D341Med (cell line): ENCODE measurements at regions not wholly inside any gene's neighbourhood (a gene's known extent, or its start where the extent isn't known, plus 50 kb on each side); places are given as distances from the start of the nearest gene placed in this dataset.

ENCODE experiments used
- DNase-seq: peaks from one replicate; pipeline ENCODE4 v3.0.0; 2012; ENCODE audit warnings: low spot score

DNA sequence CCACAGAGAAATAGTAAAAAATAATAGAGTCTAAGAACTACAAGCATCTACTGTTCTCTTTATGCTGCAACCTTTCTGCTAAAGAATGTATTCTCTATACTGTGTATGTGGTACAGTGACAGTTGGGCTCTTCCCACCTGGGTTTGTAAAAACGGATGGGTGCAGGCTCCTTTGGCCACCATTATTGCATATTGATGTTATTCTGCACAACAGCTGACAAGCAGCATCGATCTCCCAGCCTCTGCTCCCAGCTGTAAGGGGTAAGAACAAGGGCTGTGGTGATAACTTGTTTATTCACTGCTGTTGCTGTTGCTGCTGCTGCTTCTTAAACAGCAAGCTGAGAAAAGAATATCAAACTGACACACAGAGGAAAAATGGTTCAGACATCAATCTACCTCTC is 56.1 kb downstream of the KCNRG start:
- no peak for DNase-seq

DNA sequence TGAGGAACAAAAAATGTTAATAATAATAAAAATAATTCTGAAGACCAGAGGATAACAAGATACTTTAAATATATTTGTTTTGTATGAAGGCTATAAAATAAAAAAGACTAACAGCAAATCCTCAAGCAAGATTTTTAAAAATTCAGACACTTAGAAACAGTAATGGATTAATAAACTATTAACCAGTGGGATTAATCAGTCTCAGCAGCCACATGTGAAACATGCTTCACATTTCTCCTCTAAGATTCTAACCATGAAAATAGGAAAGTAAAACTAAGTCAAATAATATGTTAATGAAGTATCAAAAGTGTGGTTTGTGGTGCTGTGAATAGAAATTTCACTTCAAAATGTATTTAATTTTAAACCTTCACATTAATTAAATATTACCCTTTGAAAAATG is 57.4 kb downstream of the KCNRG start:
- no peak for DNase-seq

DNA sequence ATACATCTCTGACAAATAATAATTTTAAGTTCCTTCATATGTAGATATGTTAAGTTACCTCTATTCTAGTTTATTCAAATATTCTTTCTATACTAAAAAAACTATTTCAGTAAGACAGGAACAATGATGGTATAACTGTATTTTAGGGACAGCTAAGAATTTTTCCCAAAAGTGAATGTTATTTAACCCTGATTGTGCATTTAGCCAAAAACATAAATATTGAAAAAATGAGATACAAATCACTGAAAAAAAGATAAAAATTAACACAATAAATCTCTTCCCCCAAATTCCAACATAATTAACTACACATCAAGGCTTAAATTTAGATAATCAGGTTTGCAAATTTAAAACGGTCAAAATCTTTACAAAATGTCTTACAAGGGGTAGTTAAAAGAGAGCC is 58.1 kb downstream of the KCNRG start:
- DNase-seq: no peak

DNA sequence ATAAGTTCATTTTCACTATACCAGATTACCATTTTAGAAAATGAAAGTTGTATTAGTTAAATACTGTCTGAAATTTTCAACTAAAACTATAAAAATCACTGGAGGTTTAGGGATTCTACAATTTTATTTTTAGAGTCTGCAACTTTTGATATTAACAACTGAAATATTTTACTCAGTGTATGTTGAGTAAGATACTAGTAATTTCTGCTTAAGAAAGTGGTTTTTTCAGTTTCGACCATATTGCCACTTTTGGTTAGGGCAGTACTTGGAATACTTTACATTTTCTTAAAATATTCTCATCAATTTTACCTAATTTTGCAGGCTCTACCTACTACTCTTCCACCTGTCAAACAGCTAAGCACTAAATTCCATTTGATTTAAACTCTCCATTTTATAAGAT is 59.6 kb downstream of the KCNRG start:
- DNase-seq: no peak

DNA sequence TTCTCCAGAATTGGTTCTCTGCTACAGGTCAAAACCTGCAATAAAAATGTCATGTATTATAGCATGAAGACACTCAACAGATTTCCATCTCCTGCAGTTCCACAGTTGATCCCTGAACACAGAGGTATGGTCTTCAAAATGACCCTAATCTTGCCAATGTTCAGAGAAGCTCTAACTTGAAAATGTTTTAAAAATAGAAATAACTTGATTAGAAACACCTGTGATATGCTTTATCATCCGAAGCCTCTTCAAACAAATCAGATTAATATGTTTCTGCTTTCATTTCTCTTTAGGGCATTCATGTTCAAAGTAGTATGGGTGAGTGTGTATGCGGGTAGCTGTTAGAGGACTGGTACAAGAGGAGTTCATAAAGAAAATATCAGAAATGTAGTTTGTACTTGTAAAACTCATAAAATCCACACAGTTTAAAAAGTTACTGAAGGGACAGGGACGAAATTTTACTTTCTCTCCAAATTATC is 60.4 kb downstream of the KCNRG start:
- DNase-seq: no peak

DNA sequence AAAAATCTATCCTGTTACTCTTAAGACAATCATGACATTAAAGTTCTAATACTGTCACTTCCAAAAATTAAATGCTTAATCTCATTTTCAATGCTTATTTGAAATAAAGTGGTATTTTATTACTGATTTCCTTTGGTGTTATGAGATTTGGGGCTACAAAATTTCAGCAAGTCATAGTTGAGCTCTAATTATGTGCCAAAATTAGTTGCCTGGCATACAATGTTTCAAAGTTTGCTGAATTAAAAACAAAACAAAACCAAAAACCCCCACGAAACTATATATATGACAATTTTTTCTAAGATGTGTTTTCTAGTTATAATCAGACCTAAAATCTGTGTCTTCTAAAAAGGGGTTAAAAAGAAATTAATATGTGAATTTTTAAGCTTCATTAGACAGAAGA is 62.2 kb downstream of the KCNRG start:
- no peak for DNase-seq

DNA sequence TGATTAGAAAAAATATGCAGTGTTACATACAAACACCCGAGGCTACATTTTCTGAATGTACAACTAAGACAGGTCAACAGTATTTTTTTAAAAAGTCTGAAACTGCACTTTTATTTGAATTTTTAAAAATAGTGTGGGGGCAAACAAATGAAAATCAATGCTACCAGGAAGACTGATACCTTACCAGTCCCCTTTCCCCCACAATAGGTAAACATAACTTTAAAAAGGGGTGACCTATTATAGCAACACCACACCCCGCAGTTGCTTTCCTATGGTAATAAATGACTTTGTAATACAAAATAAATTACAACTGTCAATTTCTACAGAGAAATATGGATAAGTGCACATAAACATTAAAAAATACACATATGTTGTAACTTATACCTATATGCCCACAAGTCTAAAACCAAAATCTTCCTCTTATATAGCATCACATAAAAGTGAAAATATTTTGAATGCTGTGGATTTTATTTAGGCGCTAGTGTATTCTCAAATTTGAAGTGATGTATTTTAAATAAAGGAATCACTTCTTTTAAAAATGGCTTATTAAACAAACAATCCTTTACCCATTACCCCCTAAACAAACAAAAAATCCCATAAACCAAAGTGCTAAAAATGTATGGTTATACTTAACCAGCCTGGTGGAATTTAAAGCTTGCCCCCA is 63.1 kb downstream of the KCNRG start:
- no peak for DNase-seq

DNA sequence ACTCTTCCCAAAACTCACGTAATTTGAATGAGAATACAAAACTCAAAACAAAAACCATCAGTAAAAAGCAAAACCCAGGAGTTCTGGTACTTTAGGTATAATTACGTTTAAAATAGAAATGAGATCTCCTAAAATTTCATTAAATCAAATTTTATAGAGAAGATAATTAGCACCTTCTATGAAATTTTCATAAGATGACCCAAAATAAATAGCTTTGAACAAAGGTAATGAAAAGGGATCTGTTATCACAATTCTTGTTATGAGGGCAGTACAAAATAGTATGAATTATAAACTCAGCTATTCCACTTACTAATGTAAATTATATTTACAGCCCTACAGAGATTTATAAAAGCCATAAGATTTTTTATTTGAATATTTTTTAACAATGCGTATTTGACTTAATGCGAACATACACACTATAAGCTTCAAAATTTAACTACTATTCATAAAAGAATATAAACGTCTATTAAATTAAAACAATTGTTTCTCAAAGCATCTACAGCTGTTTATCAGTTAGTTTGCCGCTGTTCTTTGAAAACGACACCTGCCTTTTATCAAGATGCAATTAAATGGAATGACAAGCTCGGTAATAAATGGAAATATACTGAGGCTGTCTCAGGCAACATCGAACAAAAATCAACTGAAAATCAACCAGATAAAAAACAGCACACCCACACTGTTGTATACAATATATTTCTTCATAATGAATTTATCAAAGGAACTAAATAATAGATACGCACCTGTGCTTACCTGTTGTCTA is 63.8 kb downstream of the KCNRG start:
- DNase-seq: no peak

DNA sequence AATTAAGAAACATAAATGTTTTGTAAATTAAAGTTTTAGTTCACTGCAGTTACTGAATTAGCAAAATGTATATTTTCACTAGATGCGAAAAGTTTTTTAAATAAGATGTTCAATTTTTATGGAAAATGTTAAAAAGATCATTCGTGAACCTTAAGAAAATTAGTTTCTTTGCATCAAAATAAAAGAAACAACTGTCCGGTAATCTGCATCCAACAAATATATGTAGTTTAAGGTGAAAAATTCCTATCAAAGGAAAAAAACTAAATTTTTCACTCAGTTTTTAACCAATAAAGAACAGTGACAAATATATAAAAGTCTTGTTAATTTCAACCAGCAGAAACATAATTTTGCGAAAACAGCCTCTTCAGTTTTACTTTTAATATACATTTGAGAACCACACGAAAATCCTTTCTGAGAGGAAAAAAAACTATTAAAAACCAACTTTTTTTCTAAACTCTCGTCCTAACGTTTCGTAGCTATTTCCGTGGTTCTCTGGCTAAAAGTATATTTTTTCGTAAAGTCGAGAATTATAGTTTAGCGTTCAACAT is 64.5 kb downstream of the KCNRG start:
- DNase-seq: no peak

DNA sequence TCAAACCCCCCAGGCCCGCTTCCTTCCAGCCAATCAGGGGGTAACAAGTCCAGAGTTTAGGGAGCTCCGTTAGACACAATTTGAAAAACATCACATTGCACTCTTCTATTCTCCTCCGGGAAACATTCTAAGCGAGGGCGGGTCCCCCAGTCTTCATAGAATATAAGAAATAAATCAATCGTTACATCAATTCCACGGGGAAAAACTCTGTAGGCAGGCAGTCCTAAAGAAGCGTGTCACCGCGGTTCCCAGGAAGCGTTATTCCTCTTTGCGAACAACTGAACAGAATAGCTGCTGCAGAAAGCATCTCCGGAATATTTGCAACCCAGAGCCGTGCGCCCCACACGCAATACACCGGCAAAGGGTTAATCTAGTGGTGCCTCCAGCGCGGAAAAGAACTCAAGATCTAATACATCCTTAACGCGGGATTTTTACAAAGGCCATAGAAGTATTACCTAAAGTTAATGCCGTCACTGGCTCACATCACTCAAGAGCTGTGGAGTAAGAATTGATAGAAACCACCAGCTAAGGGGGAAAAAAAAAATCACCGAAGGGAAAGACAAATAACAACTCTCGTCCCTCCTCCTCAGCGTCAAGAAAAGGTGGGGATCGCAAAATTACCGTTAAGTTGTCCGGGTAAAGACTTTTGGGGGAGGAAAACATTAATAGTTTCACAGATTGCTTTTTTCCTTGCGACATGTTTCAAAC is 65.1 kb downstream of the KCNRG start:
- peak; percentile 29 for DNase-seq

DNA sequence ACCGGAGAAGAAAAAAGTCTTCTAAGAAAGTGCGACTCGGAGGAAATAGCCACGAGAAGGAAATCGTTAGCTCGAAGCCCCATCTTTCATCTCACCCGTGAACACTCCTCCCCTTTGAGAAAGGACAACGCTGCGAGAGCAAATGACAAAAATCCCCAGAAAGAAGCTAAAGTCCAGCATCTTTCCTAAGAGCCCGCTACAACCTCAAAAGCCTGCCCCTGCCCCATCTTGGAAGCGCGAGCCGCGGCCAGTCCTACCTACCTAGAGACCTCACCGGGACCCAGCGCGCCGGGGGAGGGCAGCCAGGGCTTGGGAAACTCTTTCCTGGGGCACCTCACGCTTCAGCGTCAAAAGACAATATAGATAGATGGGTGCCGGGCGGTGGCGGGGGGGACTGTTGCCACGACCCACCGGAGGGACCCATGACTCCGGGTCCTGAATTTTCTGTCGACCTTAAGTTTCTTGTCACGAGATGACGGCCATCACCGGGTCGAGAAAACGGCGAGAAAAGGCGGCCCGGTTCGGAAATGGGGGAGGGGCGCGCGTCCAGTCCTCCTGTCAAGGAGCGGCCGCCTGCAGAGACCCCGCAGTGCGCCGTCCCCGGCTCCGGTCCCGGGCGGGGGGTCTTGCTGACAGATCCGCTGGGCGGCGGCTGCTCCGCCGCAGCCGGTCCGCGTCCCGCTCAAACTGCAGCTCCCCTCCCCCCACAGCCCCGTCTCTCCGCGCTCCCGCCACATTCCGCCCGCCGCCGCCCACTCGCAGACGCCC is 65.9 kb downstream of the KCNRG start:
- DNase-seq: peak; percentile 59

DNA sequence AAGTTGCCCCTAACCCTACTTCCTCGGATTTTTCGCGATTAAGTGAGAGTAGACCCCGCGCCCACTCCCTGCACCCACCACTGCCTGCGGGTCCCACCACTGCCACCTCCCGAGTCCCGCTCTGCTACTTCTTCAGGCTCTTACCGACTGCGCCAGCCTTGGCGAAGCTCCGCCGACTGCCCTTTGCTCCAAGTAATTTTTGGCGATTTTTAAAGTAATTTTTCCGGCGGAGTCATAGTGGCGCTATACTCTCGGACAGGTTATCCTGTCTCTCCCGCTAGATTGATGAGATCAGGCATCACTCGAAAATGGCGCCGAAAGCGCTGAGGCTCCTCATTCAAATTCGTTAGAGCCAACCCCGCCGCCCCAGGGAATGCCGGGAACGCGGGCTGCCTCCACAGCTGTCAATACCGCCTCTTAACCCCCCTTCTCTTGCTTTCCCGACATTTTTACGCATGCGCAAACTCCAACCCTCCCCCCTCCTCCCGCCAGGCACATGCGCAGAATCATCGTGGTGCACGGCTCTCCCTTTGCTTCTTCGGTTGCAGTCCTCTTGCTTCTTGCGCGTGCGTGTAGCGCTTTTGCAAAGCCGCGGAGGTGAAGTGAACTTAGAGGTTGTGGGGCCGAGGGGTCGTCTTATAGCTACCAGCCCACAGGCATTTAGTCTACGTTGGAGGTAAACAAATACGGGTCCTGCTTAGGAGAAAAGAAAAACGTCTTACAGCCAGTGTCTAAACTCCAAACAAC is 66.6 kb downstream of the KCNRG start:
- DNase-seq: peak; percentile 93

DNA sequence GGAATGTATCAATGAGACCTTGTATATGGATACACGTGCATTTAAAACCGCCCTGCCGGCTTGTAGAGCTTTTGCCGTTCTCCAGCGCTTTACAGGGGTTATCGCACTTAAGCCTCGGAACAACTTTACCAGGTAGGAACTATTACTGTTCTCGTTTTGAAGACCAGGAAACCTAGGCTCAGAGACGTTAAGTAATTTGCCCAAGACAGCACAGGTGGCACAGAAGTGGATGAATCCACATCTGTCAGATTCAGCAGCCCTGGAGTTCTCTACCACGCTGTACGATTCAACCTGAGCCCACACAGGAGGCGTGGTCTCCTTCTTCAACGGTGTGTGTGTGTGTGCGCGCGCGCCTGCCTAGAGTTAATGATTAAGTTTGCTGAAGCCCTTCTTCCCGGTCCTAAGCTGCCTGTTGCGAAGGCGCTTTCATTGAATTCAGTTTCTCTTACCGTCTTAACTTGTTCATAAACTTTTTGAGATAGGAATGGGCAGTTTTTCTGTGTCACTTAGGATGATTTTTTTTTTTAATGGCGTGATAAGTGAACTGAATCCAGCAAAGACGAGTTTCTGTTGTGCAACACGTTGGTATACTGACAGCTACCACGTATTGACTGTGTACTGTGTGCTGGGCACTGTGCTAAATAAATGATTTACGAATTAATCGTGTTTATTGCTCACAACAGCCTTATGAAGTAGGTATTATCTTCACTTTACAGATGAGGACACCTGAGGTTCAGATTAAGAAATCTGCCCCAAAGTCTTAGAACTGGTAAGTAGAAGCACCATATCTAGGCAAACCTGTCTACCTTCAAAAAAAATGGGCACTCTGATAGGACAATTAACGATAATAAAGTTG is 67.4 kb downstream of the KCNRG start:
- DNase-seq: peak; percentile 64

DNA sequence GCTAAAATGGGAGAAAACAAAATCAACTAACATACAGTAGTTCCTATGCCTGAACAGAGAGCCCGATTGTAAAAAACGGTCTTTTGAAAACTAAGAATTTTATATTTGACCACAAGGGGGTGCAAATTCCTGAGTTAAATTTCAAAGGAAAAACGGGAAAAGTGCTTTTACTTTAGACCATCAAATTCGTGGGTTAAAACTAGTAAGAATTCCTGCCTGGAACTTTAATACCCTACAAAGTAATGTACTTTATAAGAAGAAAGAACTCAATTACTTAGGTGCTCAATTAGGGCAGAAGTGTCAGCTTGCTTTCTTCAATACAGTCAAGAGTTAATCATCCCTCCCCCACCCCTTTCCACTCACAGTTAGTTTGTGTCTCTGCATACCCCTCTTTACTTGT is 69.8 kb downstream of the KCNRG start:
- no peak for DNase-seq

DNA sequence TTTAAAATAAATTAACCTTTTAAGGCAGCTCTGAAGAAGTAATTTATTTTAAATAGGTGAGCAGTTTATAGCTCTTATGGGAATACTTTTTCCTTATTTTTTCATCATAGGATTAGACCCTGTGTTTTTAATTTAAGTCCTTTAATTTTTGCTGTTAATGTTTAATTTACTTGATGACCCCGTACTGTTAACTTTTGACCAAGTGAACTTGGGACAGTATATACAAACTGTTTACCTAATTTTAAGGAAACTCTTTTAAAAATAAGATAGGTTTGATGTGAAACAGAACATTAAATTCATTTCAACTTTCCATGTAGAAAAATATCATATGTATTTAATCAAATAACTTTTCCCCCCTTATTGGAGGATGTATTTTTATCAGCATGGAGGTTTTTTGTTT is 74.4 kb downstream of the KCNRG start:
- DNase-seq: no peak

DNA sequence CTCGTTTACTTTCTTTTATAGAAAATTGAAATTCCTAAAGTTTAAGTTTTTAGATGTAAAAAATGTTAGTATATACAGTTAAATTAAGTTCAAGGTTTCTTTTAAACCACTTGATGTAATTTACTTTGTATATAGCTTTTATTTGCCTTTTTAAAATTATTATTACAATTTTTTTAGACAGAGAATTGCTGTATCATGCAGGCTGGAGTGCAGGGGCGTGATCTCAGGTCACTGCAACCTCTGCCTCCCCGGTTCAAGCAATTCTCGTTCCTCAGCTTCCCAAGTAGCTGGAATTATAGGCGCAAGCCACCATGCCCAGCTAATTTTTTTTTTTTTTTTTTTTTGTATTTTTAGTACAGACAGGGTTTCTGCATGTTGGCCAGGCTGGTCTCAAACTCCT is 75.0 kb downstream of the KCNRG start:
- DNase-seq: no peak

DNA sequence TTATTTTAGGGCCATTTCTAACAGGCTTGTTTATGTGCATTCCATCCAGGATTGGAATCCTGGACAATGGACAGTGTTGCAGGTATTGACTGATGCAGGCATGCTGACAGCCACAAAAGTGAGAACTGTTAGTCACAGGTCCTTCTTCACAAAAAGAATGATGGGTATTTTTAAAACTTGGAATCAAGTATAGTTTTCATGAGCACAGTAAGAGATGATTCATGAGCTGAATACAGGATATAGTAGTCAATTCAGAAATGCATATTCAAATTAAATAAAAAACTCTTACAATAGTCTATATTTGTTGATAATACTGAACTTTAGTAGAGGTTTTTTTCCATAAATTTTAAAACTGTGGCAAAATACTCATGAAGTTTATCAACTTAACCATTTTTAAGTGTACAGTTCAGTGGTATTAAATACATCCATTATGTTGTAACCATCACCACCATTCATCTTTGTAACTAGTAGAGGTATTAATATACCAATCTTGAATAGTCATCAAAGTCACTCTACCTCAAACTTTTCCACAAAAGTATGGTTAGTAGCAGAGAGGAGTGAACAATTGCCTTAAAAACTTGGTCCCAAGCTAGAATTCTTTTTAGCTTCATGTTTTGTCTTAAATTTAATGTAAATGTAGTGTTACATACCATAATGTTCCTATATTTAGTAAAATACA is 79.5 kb downstream of the KCNRG start:
- no peak for DNase-seq

DNA sequence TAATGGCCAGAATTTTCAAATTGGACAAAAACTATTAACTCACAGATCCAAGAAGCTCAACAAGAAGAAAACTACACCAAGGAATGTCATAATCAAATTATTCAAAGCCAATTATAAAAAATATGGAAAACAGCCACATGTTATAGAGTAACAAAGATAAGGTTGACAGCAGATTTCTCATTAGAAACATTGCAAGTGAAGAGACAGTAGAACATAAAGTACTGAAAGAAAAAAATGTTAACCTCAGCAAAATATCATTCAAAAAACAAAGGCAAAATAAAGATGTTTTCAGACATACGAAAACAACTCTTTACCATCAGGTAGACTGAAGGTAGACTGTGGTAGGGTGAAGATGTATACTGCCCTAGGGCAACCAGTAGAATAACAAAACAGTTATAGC is 83.4 kb downstream of the KCNRG start:
- no peak for DNase-seq

DNA sequence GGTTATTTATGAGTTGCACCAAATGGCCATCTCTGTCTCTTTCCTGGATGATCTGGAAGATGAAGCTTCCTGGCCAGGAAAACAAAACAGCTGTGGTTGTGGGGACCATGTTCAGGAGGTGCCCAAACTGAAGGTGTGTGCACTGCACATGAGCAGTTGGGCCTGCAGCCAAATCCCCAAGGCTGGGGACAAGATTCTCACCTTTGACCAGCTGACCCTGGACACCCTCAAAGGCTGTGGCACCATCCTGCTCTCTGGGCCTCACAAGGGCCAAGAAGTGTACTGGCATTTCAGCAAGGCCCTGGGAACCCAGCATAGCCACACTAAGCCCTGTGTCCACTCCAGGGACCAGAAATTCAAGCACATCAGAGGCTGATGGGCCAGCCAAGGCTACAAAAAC is 84.2 kb downstream of the KCNRG start:
- DNase-seq: no peak

DNA sequence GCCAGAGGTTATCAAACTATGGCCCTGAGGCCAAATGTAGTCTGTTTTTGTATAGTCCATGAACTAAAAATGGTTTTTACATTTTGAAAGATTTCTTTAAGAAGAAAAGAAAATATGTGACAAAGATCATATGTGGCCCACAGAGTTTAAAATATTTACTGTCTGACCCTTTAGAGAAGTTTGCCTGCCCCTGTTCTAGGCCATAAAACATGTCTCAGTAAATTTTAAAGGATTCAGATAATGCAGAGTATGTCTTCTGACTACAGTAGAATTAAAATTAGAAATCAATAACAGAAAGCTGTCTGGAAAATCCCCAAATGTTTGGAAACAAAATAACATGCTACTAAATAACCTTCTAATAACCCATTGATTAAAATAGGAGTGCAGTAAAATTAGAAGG is 86.3 kb downstream of the KCNRG start:
- DNase-seq: no peak
